ENCODE measurements at regions not wholly inside any gene's neighbourhood (a gene's known extent, or its start where the extent isn't known, plus 50 kb on each side); places are given as distances from the start of the nearest gene placed in this dataset.

- H3K27me3 ChIP-seq (replicated peaks in 1 of 2; ENCODE audit: control insufficient read depth in 2 of 2, insufficient read depth in 2 of 2, low read length in 1 of 2): no peaks in the 10 kb centered on the region
- in situ Hi-C loops (cut with MboI): no loop called here
- POLR2A ChIA-PET: no interaction called here
- H3K27ac ChIP-seq (ENCODE audit: control insufficient read depth, insufficient read depth): no peak overlapping the region
- no peak for FAIRE-seq
- no peak overlapping the region for H3K4me2 ChIP-seq (ENCODE audit: control insufficient read depth, insufficient read depth)
- no peaks in the 10 kb centered on the region for H3K36me3 ChIP-seq (ENCODE audit: control insufficient read depth in 2 of 2, insufficient read depth in 2 of 2, low read length in 1 of 2)
- no peaks in the 10 kb centered on the region for H3K79me2 ChIP-seq (ENCODE audit: control insufficient read depth, insufficient read depth, low read length)
- intact Hi-C loops (cut with micrococcal nuclease; ENCODE audit: unreplicated experiment): no loop called here
- SMC1A ChIA-PET (ENCODE audit: uncharacterized antibody, unreplicated experiment): no interaction called here
- no peaks in the 10 kb centered on the region for H4K20me1 ChIP-seq (ENCODE audit: control insufficient read depth, insufficient read depth)
- CTCF ChIA-PET: no interaction called here
- RAD21 ChIA-PET (ENCODE audit: unreplicated experiment): no interaction called here
- no peak for ATAC-seq
- no peak overlapping the region for H3K4me3 ChIP-seq
- no peak for DNase-seq (ENCODE audit: low read depth, low spot score)
- H3K4me1 ChIP-seq (ENCODE audit: control insufficient read depth, insufficient read depth, low read length): no peaks in the 10 kb centered on the region
- H3K9me3 ChIP-seq (replicated peaks; ENCODE audit: control insufficient read depth, insufficient read depth, low read length): no peaks in the 10 kb centered on the region
- H3K9ac ChIP-seq (ENCODE audit: control insufficient read depth, insufficient read depth, low read length): no peak overlapping the region
- BruUV-seq (replicated peaks): no TSS peak
- H2AFZ ChIP-seq (ENCODE audit: control insufficient read depth, low read depth, low read length): no peak overlapping the region
- WGBS (ENCODE audit: insufficient coverage, insufficient replicate concordance, low lambda C conversion rate, missing lambda C conversion rate): 2% methylated on average over 3 of the region's 3 CpGs
- TF ChIP-seq MXI1 (IDR thresholded peaks at IDR 0.05; ENCODE audit: low read depth, low read length) (no peak), SMAD5 (IDR thresholded peaks at IDR 0.05; ENCODE audit: low read depth) (no peak), BCL11A (IDR thresholded peaks at IDR 0.05; ENCODE audit: low read depth, low read length) (no peak), CREM (IDR thresholded peaks at IDR 0.05; ENCODE audit: low read depth) (no peak), FOS (IDR thresholded peaks at IDR 0.05; ENCODE audit: borderline replicate concordance, extremely low read depth, insufficient read length) (no peak), HDAC6 (IDR thresholded peaks at IDR 0.05; ENCODE audit: unreplicated experiment) (no peak), REST (IDR thresholded peaks at IDR 0.05; ENCODE audit: low read depth, low read length) (no peak), PKNOX1 (IDR thresholded peaks at IDR 0.05) (no peak), BCLAF1 (IDR thresholded peaks at IDR 0.05) (no peak), RCOR1 (conservative IDR thresholded peaks at IDR 0.05; ENCODE audit: low read depth, low read length) (no peak), RB1 (IDR thresholded peaks at IDR 0.05; ENCODE audit: borderline replicate concordance) (no peak), POLR2A (IDR thresholded peaks at IDR 0.05; ENCODE audit: low read depth, low read length) (no peak), E4F1 (IDR thresholded peaks at IDR 0.05; ENCODE audit: borderline replicate concordance, partially characterized antibody) (no peak), YY1 (IDR thresholded peaks at IDR 0.05; ENCODE audit: low read depth, low read length) (no peak), TBL1XR1 (IDR thresholded peaks at IDR 0.05; ENCODE audit: low read depth, low read length) (no peak), NR2C1 (IDR thresholded peaks at IDR 0.05) (no peak), TARDBP (IDR thresholded peaks at IDR 0.05; ENCODE audit: borderline replicate concordance) (no peak), STAT3 (IDR thresholded peaks at IDR 0.05; ENCODE audit: low read depth, low read length) (no peak)
Measured at GRCh38 chr10:121369616-121370015, 228.6 kb downstream of the FGFR2 start.

All from GM12878 (cell line).